GM12801 (cell line): ENCODE measurements at regions not wholly inside any gene's neighbourhood (a gene's known extent, or its start where the extent isn't known, plus 50 kb on each side); places are given as distances from the start of the nearest gene placed in this dataset.

Experiments used
- CTCF ChIP-seq: IDR thresholded peaks from one replicate; pipeline ENCODE4 v1.5.1; 2011; ENCODE audit warnings: control low read depth; ENCODE audit not compliant: insufficient read length; ENCODE audit errors: extremely low read depth

GRCh38 chr18:25420077-25420825 lies 68.3 kb upstream of the ZNF521 start:
- TF ChIP-seq CTCF = no peak

GRCh38 chr18:25416374-25416773 lies 64.4 kb upstream of the ZNF521 start:
- no peak for TF ChIP-seq CTCF

GRCh38 chr18:25409971-25410370 lies 58.0 kb upstream of the ZNF521 start:
- TF ChIP-seq CTCF = no peak

GRCh38 chr18:25408293-25408692 lies 56.3 kb upstream of the ZNF521 start:
- TF ChIP-seq CTCF = no peak
